G401.6 (cell line): ENCODE measurements at regions not wholly inside any gene's neighbourhood (a gene's known extent, or its start where the extent isn't known, plus 50 kb on each side); places are given as distances from the start of the nearest gene placed in this dataset.
"Not testable (repeated sequence)": the region's sequence is repeated elsewhere in the genome, so short reads cannot be mapped to it uniquely, and the experiment has no call there.

ENCODE experiments used
- FAIRE-seq: peaks from 2 replicates; lab custom pipeline; 2012; peaks lifted over from hg19 to GRCh38; lab: Jason Lieb, UNC

DNA sequence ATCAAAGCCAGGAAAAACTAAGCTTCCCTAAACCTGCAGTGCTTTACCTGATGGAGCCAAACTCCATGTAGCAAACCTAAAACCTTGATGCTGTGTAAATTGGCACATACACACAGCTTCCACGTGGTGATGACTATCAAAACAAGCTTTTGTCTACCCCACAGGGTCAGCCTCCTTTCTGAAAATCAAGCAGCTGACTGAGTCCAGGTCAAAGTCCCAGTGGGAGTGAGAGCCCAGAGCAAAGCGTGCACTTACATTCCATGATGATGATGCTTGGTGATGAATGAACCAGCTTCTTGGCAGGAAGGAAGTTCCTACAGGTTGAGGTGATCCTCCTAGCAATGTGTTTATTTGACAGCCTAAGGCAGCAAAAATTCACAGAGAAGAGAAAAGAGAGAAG, 630.0 kb upstream of the TBX3 start:
- no peak for FAIRE-seq

DNA sequence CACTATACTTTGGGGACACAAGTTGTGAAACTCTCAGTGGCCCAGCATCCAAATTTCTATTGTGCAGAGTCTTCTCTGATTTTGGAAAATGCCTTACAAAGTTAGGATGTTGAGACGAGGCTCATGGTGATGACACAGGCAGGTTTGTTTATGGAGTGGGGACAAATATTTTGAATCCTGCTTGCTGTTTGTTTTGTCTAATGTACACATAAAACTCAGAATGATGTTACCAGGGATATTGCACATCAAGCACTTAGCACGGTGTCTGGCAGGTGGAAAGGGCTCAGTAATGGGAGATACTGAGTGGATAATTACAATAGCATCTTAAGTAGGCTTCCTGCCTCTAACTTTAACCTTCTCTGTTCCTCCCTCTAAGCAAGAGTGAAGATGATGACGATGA, 628.9 kb upstream of the TBX3 start:
- FAIRE-seq, result no peak

DNA sequence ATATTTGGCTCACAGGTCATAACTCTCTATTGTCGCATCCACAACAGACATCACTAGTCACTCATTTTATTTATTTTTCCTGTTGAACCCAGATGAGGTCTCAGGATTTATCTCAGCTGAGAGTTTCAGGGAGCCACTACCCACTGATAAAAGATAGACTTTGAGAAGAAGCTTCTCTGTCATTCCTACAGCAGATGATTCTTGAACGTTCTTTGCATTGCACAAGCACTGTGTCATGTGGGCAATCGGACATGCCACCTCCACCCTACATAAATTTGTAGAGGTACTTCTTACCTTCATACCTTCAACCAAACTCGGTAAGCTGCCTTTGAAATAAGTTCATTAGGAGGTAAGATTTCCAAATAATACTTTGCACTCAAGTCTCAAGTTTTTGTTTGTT, 627.9 kb upstream of the TBX3 start:
- FAIRE-seq, result no peak

DNA sequence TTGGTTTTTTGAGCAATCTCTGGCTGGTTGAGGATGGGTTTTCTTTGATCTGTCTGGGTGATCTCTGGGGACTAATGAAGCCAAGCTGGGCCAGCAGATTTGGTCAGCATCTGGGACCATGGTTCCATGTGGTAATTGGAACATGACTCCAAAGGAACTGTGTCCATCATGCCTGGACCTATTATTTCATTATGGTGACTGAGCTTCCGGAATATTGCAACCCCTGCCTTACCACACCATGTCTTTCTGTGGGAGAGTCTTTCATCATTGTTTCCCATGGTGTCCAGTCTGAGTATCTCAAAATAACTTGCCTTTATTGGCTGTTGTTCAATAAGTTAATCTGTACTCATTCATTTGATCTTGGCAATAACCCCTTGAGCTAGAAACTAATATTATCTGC, 624.9 kb upstream of the TBX3 start:
- FAIRE-seq, result no peak

DNA sequence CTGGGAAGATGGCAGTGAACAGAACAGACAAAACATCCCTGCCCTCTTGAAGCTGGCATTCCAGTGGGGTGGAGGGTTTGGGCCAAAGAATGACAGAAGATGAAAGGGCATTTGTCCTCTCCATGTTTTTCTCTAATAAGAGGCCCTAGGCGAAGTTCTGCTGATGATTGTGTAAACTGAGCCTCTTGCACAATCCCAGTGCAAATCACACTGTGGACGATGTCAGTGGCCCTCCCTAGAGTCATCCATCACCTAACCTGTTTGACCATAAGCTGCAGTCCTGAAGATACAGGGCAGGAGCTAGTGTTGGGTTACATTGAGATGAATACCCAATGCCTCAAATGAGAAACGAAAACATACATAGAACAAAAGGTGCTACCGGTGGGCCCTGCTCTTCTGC, 622.4 kb upstream of the TBX3 start:
- FAIRE-seq, result no peak

DNA sequence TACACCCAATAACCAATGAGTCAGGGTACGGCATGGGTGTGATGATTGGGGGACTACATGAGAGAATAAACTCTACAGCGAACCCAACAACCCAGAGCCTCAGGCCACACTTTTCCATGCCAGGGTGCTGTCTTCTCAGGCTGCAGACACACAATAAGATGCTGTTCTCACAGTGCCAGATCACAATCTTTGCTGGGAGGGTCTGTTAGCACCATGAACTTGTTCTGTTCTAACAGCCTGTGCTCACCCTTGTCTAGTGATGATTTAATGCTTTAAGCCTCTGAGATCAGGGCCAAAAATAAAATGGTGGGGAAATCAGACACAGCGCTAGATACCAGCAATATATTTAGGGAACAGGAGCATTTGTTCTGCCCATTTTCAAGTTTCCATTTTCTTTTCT, 621.9 kb upstream of the TBX3 start:
- no peak for FAIRE-seq

DNA sequence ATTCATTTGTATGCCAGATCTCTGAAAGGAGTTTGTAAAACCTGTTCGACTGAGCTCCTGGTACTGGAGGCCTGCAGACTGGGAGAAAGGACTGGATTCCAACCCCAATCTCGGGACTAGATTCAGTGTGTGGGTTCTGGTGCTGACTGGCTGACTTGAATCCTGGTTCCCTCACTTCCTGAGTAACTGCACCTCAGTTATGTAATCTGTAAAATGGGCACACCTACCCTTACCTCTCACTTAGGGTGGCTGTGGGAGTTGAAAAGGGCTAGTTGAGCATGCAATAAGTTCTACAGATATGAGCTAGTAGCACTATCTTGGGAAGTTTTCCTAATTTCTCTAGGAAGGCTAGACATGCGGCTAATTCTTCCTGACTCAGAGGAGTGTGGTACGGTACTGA, 621.3 kb upstream of the TBX3 start:
- no peak for FAIRE-seq

DNA sequence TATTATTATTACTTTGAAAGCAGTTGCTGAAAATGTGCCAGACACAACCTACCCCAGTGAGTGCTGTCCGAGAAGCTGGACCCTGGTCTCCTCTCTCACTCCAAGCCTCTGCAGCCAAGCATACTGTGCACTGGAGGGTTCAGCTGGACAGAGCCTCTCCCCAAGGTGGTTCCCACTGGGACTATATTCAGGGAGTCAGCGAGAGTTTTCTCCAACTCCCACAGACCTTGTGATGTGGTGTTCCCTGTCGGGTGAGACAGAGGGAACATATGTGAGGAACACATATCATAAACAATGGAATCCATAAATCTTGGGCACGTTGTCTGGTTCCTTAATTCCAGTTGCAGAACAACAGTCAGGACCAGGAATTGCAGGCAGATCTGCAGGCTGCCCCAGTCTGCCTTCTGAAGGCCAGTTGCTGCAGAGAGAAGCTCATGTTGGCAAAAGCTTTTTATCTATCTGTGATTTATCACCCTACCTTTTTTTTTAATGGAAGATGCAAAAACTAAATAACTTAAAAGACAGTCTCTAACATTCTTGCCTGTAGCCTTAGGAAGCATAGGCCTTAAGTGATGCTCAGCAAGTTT, 619.8 kb upstream of the TBX3 start:
- no peak for FAIRE-seq

DNA sequence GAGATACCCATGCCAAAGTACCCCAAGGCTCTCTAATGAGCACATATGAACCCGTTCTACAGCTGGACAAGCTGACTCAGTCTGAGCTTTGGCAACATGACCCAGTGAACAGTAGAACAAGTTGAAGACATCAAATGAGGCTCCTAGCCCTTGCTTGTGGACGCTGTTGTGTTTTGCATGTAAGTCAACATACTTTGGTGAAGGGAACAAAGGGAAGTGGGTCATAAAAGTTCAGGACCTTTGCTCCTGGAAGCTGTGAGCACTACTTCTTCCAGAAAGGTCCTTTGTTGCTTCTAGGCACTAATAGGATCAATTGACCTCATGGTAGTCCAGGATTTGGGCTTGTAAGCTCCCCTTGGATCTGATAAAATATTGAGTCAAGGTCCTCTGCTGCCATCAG, 613.5 kb upstream of the TBX3 start:
- FAIRE-seq, result no peak

DNA sequence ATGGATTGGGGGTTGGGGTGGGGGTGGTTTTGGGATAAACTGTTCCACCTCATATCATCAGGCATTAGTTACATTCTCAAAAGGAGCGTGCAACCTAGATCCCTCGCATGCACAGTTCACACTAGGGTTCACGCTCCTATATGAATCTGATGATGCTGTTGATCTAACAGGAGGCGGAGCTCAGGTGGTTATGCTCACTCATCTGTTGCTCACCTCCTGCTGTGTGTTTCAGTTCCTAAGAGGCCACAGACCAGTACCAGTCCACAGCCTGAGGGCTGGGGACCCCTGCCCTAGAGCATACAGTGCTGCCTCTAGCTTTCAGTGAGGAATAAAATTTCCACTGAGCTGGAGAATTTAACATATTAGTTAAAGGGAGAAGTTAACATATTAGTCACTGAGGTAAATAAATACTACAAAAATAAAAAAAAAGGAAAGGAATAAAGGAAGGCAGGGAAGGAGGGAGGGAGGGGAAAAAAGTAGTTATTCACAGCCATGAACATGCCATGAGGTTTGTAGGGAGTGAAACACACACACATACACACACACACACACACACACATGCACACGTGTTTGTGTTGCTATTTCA, 612.7 kb upstream of the TBX3 start:
- no peak for FAIRE-seq

DNA sequence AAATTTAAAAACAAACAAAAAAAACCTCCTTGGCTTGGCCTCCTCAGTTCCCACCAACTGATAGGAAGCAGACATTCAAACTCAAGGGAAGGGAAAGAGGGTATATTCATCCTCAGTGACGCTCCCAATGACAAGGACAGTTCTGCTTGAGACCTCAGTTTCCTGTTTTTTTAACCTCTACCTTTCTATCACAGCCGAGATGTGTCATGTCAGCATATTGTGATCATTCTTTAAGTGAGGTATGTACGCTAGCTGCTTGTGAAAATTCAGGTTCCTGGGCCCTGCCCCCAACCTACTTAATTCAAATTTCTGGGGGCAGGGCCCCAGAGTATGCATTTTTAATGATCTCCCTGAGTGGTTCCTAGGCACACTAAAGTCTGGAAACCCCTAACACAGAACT, 611.9 kb upstream of the TBX3 start:
- no peak for FAIRE-seq

DNA sequence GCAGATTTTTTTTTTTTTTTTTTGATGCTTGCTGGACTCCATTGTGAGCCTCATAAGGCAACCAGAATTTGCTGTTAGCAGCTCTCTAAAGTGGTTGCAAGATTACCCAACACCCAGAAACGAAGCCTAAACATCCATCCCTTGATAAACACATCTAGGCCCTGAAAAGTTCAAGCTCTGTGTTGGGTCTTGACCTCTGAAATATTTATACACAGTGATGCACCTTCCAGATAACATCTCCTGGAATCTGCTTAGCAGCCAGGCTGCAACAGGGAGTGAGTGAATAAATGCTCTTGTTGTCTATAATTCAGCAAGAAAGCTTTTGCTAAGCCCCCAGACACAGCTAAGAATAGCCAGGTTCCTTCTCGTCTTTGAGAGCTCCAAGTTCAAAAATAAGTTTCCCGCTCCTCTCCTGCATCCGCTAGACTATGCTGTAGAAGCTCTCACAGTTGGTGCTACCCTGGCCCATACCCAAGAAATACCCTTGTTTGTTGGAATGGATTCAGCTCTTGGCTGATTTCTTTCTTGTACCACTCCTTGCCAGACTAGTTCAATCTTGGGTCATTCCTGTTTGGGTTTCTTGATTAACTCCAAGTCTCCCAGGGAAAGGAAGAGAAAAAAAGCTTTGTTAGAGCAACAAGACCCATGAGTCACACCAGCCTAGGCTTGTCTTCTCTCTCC, 610.6 kb upstream of the TBX3 start:
- FAIRE-seq, result no peak

DNA sequence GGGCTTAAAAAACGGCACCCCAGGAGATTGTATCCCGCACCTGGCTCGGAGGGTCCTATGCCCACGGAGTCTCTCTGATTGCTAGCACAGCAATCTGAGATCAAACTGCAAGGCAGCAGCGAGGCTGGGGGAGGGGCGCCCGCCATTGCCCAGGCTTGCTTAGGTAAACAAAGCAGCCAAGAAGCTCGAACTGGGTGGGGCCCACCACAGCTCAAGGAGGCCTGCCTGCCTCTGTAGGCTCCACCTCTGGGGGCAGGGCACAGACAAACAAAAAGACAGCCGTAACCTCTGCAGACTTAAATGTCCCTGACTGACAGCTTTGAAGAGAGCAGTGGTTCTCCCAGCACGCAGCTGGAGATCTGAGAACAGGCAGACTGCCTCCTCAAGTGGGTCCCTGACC, 601.5 kb upstream of the TBX3 start:
- FAIRE-seq, result not testable (repeated sequence)

DNA sequence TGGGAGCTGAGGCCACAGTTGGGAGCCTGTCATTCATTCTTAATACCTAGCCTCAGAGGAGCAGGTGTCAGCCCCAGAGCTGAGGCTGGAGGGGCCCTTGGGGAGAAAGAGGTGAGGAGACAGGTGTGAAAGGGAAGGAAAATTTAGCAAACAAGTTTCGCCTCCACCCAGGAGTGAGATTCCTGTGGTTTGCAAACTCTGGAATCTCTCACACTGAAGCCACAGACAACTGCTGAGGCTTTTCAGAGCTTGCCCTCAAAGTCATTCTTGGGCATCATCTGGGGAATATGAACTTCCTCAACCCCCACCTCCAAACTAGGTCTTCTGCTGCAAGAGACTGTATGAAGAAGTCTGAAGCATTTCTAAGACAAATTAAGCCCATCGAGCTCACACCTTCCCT, 589.5 kb upstream of the TBX3 start:
- FAIRE-seq, result no peak

DNA sequence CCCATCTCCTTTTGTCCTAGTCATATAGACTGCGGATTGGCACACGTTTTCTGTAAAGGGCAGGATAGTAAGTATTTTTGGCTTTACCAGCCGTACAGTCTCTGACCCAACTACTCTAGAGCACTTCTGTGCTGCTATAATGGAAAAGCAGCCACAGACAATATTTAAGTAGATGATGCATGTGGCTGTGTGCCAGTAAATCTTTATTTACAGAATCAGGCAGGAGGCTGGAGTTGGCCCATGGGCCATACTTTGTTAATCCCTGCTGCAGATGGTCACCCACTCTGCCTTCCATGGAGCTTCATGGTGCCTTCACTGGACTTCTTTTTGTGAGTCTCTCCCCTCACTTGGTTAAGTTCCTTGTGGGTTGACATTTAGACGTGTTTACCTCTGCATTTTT, 584.5 kb upstream of the TBX3 start:
- FAIRE-seq, result no peak

DNA sequence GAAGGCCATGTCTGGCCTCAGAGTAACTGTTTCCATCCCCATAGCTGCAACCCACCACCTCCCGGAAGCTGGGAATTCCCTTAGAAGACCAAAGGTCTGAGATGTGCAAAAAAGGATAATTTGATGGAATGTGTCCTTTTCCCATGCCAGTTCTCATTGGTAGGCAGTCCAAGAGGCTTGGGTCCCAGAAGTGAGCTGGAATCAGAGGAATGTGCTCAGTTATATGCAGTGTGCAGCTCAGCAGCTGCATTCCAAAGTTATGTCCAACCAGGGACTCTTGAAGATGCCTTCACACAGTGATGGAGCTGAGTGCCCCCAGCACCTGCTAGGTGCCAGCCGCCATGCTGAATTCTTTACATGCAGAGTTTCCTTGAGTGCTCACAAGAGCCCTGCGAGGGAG, 583.9 kb upstream of the TBX3 start:
- FAIRE-seq, result no peak

DNA sequence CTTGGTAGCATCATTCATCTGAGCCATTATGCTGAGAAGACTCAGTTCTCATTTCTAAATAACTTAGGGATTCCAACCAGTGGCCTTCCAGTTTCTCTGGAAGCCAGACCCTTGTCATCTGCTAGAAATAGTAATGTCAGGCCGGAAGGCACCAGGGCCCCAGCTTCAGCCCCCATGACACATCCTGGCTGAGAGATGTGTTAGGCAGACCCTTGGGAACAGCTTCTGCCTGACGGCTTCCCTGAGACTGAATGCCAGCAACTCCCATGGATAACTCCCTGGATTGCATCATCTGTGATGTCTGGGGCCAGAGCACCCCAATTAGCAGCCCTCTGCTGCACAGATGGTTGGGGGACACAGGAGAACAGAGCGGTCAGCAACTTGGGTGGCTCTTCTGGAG, 583.5 kb upstream of the TBX3 start:
- FAIRE-seq, result no peak

DNA sequence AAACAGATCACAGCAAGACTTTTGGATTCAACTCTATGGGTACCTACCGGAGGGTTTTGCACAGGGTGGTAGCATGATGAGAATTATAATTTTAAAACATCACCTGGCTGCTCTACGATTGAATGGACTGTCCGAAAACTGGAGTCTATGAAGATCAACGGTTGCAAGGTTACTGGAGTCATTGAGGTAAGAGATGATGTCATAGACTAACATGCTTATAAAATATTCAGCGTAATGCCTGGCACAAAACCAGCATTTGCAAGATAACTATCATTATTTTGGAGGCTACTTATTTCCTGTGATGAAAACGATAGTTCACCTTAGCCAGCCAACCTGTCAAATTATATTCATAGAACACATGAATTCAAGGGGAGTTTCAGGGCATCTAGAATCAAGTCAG, 580.6 kb upstream of the TBX3 start:
- no peak for FAIRE-seq

DNA sequence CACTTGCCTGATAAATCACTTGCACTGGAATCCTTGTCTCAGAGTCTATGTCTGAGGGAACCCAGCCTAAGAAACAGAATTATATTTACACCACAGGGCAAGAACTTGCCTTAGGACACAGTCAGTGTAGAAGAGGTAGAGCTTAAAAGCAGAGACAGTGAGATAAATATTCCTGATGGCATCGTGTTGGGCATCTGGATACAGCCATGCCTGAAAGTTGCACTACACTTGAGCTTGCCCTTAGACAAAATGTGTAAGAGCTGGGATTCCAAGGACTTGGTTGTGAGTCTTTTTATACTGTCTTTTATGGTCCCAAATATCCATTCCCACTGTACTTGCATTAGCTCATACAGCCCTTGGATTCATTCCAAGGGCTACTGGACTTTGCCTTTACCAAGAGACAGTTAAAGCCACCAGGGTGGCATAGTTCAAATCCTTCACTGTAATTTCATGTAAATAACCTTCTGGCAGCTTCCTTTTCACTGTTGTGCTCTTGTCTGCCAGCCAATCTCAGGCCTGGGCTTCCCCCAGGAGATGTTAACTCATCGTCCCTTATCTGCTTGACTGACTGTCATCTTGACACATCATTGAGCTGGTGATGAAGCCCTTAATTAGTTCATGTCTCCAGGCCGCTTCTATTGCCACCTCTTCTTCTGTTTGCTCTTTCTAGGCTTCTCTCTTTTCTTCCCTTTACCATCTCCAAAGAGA, 577.9 kb upstream of the TBX3 start:
- no peak for FAIRE-seq

DNA sequence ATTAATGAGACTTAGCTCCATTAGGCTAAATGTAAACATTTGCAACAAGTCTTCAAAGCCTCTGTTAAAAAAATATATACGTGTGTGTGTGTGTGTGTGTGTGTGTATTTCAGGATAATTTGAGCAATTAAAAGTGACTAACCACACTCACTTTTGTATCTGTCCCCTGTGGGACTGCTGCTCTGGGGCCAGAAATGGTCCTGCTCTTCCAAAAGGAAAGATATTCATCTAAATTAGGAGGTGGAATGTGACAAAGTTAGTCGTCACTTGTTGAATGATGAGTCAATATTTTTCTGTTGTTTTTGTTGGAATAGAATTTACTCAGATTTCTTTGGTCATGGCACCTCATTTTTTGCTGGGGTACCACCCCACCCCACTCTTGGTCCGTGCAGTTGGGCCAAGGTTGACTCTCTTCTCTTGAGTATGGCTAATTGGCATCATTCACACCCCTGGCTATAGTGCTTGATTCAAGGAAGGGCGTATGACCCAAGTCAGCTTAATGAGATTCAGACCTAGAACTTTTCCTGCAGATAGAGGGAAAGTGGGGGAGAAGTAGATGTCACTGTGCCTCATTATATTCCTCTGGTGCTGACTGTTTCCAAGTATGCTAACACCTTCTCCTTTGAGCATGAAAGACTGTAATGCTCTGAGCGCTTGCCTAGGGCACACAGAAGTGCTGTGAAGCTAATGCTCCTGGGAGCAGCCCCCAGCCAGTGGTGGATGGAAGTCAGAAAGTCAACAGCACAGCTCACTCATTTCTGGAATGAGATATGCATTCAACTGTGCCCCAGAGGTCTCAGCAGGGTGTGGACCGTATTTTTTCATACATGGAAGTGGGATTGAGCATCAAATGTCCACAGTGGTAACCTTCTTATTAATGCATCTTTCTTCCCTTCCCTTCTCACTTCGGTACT, 577.0 kb upstream of the TBX3 start:
- no peak for FAIRE-seq

DNA sequence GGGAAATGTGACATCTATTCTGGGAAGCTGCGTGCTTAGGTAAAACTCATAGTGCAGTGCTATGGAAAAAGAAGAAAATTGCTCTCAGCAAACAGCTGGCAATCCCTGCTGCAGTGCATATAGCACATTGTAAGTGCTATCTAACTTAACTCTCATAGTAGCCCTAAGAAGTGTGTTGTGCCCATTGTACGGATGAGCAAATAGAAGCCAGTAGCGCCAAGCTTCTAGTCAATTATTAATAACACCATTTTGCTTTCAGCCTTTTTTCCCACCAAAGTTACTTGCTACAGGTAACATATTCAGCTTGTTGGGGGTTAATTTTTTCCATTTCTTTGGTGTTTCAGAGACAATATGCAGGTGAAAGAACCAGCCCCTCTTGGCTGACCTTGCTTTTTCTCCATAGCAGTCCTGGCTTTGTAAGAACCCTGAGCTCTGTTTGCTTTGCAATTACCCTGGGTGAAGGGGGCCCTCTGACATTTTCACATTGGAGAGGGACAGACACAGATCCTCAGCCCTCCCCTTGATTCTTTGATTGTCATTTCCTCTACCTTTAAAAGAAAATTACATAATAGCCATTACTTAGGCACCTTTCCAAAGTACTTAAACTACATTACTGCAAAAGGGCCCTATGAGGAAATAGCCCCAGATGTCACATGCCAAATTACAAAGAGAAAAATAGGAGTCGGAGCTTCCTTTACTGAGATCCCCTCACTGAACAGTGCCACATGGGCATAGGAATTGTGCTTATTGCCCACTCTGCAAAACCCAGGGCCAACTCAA, 576.2 kb upstream of the TBX3 start:
- no peak for FAIRE-seq

DNA sequence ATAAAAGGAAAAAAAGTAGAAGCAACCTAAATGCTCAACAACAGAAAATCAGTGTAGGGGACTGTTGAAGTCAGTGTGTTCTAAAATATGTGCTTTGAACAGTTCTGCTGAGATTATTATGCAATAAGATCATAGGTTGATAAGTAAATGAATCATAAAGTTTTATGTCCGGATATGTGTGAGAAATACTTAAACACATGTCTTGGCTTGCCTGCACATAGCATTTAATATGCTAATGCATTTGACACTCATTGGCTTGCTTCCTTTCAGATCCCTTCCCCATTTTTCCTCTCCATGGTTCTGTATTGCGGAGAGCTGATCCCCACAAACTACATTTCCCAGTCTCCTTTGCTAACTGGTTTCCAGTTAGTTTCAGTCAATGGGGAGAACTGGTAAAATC, 573.8 kb upstream of the TBX3 start:
- FAIRE-seq, result no peak
